ENCODE measurements at regions not wholly inside any gene's neighbourhood (a gene's known extent, or its start where the extent isn't known, plus 50 kb on each side); places are given as distances from the start of the nearest gene placed in this dataset.
"Not testable (repeated sequence)": the region's sequence is repeated elsewhere in the genome, so short reads cannot be mapped to it uniquely, and the experiment has no call there.

- no peak for TF ChIP-seq ZNF276 (CRISPR knock-in tag; IDR thresholded peaks at IDR 0.05; ENCODE audit: low read depth)
- TF ChIP-seq ZNF451 (CRISPR knock-in tag; IDR thresholded peaks at IDR 0.05): no peak
- no peak for TF ChIP-seq MXD1 (CRISPR knock-in tag; IDR thresholded peaks at IDR 0.05)
- no peak for TF ChIP-seq CEBPG (CRISPR knock-in tag; IDR thresholded peaks at IDR 0.05)
- TF ChIP-seq HMGXB4 (CRISPR knock-in tag; IDR thresholded peaks at IDR 0.05; ENCODE audit: borderline replicate concordance in 1 of 2, low read depth in 1 of 2): no peak
- no peak for TF ChIP-seq ZNF512 (CRISPR knock-in tag; IDR thresholded peaks at IDR 0.05)
Measured at GRCh38 chrX:1700757-1701156, 85.9 kb downstream of the ASMT start (continued).

- 47% methylated on average over 6 of the region's 15 CpGs for WGBS (ENCODE audit: low lambda C conversion rate)
- H4K20me1 ChIP-seq (ENCODE audit: insufficient read depth, low read length); H3K27me3 ChIP-seq (ENCODE audit: control insufficient read depth in 1 of 2, insufficient read depth in 2 of 2, low read length in 2 of 2); H3K36me3 ChIP-seq (replicated peaks in 1 of 2; ENCODE audit: control insufficient read depth in 1 of 2, insufficient read depth in 2 of 2, low read length in 2 of 2); H3K79me2 ChIP-seq (ENCODE audit: insufficient read depth, low read length); H3K4me3 ChIP-seq (replicated peaks in 1 of 3; ENCODE audit: insufficient read depth in 1 of 3, low read depth in 2 of 3, low read length in 3 of 3); BruUV-seq (replicated peaks); in situ Hi-C loops (cut with HindIII; ENCODE audit: extremely low pct_ligation_motif_present, low pct_unique_long_range_greater_than_20kb); POLR2A ChIA-PET; CTCF ChIA-PET (ENCODE audit: low intra/inter-chr PET ratio, low total read pairs); H2AFZ ChIP-seq (ENCODE audit: low read length); DNase-seq (ENCODE audit: low spot score); ATAC-seq; H3K4me2 ChIP-seq (ENCODE audit: low read depth, low read length); H3K4me1 ChIP-seq (ENCODE audit: insufficient read depth, low read length); H3K9ac ChIP-seq (ENCODE audit: insufficient read depth, low read depth, low read length); intact Hi-C loops (cut with micrococcal nuclease; ENCODE audit: unreplicated experiment); H3K27ac ChIP-seq (ENCODE audit: extremely low read length, insufficient read depth, low read length); H3K9me3 ChIP-seq (ENCODE audit: low read length); FAIRE-seq: not testable (repeated sequence)
Measured at GRCh38 chrX:1701396-1701901, 86.6 kb downstream of the ASMT start.

- H3K4me3 ChIP-seq (replicated peaks in 1 of 3; ENCODE audit: insufficient read depth in 1 of 3, low read depth in 2 of 3, low read length in 3 of 3); H3K36me3 ChIP-seq (replicated peaks in 1 of 2; ENCODE audit: control insufficient read depth in 1 of 2, insufficient read depth in 2 of 2, low read length in 2 of 2); in situ Hi-C loops (cut with HindIII; ENCODE audit: extremely low pct_ligation_motif_present, low pct_unique_long_range_greater_than_20kb); DNase-seq (ENCODE audit: low spot score); BruUV-seq (replicated peaks); FAIRE-seq; POLR2A ChIA-PET; H3K79me2 ChIP-seq (ENCODE audit: insufficient read depth, low read length); intact Hi-C loops (cut with micrococcal nuclease; ENCODE audit: unreplicated experiment); H3K27me3 ChIP-seq (ENCODE audit: control insufficient read depth in 1 of 2, insufficient read depth in 2 of 2, low read length in 2 of 2); H3K27ac ChIP-seq (ENCODE audit: extremely low read length, insufficient read depth, low read length); H3K9me3 ChIP-seq (ENCODE audit: low read length); H3K9ac ChIP-seq (ENCODE audit: insufficient read depth, low read depth, low read length); H2AFZ ChIP-seq (ENCODE audit: low read length); ATAC-seq; CTCF ChIA-PET (ENCODE audit: low intra/inter-chr PET ratio, low total read pairs); H3K4me2 ChIP-seq (ENCODE audit: low read depth, low read length); H4K20me1 ChIP-seq (ENCODE audit: insufficient read depth, low read length); H3K4me1 ChIP-seq (ENCODE audit: insufficient read depth, low read length): not testable (repeated sequence)
- no CpG with 5 or more reads among the region's 12 CpGs for WGBS (ENCODE audit: low lambda C conversion rate)
Measured at GRCh38 chrX:1702142-1702541, 87.3 kb downstream of the ASMT start.

Data from HepG2 (cell line).